Muscle layer of colon (tissue), 2 donors: ENCODE measurements at regions not wholly inside any gene's neighbourhood (a gene's known extent, or its start where the extent isn't known, plus 50 kb on each side); places are given as distances from the start of the nearest gene placed in this dataset.

Experiments used
- H3K27ac ChIP-seq: one replicate; pipeline ENCODE4 v1.7.0; 2013; ENCODE audit warnings: low read depth, mild to moderate bottlenecking, low read length, moderate library complexity
- H3K27me3 ChIP-seq, 2 donors: one replicate each; pipeline ENCODE4 v1.7.0; 2013; ENCODE audit warnings: low read length in 2 of 2, mild to moderate bottlenecking in 2 of 2; ENCODE audit not compliant: insufficient read depth in 2 of 2, control insufficient read depth in 1 of 2
- H3K36me3 ChIP-seq: one replicate; pipeline ENCODE4 v1.7.0; 2013; ENCODE audit warnings: mild to moderate bottlenecking, low read length; ENCODE audit not compliant: insufficient read depth
- H3K4me1 ChIP-seq: one replicate; pipeline ENCODE4 v1.7.0; 2013; ENCODE audit warnings: mild to moderate bottlenecking, low read length; ENCODE audit not compliant: insufficient read depth
- H3K4me3 ChIP-seq, 2 donors: one replicate each; pipeline ENCODE4 v1.7.0; 2013; ENCODE audit warnings: low read length in 2 of 2, low read depth in 1 of 2, mild to moderate bottlenecking in 1 of 2, moderate library complexity in 1 of 2
- H3K9ac ChIP-seq: one replicate; pipeline ENCODE4 v1.7.0; 2013; ENCODE audit warnings: low read length
- H3K9me3 ChIP-seq: one replicate; pipeline ENCODE4 v1.7.0; 2013; ENCODE audit warnings: mild to moderate bottlenecking, low read length
- donor health status: abdominal sarcoma.
- donor health status: Adenocarcinoma of cecum.

DNA sequence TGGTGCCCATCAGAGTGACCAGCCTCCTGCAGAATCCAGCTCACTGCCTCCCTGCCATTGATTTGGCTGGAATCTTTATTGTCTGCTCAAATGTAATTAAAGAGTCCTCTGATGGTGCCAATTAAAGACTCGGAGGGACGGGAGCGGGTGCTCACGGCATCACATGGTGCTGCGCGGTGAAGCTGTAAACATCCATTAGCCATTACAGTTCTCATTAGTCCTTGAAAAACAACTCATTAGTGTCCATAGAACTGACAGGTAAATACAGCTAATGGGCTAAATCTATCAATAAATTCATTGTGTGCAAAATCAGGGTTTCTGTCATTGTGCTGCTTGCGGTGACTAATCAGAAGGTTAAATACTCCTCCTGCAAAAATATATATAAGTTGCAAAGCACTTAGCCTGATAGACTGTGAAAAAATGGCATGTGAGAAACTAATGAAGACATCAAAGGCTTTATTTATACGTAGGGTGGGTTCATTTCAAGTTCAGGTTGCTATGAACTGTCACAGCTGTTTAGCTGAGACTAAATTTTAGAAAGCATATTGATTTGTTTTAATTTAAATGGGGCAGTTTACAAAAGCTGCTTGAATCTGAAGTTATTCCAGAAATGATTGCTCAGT lies 289.8 kb upstream of the POU3F1 start:
- H3K9ac ChIP-seq, result no peak overlapping the region
- H3K36me3 ChIP-seq, result no peaks in the 10 kb centered on the region
- peaks cover 0 to 3% of the 10 kb centered on the region in 2 donors for H3K27me3 ChIP-seq
- H3K4me1 ChIP-seq, result no peaks in the 10 kb centered on the region
- no peak overlapping the region for H3K4me3 ChIP-seq
- no peak overlapping the region for H3K27ac ChIP-seq
- H3K9me3 ChIP-seq, result no peaks in the 10 kb centered on the region

DNA sequence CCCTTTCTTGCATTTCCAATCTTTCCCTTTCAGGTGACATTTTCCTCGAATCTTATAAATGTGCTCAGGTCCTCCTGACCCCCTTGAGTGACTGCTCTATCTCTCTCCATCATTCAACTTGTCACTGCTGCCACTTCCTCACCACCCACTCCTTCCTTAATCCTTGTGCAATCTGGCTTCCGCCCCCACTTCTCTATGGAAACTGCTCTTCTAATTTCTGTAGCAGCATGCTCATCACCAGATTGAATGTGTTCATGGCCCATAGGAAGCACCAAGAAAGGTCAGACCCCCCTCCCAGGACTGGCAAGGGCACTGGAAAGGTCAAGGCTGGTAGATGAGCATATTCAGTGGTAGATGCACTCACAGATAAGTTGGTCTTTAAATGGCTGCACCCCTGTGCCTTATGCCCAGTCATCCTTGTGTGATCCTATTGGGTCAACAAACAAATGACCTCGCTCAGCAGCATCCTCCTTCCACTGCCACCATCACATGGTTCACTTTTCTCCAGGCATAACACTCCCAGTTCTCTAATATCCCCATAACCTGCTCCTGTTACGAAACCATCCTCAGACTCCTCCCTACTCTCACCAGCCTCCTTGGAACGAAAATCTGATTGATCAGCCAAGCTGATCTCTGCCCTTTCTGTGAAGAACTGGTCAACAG lies 288.5 kb upstream of the POU3F1 start:
- Histone ChIP-seq H3K9me3 (no peaks in the 10 kb centered on the region), H3K27me3 (peaks cover 0 to 3% of the 10 kb centered on the region in 2 donors), H3K36me3 (no peaks in the 10 kb centered on the region)

DNA sequence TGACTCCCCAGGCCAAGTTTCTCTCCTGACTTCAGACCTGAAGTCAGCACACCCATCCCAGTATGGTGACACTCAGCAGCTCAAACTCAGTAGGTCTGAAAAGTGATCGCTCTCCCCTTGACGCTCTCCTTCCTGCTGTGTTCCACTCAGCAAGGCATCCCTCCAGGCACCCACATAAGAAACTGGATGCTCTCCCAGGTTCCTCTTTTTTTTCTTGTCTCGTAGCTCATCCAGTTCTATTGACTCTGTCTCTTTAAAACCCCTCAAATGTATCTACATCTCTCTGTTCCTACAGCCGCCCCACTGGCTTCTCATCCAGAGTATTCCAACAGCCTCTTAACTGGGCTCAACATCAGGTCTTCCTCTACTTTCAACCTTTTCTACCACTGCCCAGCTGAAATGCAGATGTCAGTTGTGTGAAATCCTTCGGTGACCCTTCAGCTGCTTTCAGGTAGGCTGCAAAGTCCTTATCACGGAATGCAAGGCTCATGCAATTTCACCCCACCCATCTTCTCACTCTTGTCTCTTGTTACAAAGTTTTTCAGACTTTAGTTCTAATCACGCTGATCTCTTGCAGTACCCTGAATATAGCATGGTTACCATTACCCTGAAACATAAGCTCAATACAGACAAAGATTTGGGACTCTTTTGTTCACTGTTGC lies 286.2 kb upstream of the POU3F1 start:
- Histone ChIP-seq H3K4me1 (no peaks in the 10 kb centered on the region), H3K36me3 (no peaks in the 10 kb centered on the region), H3K9me3 (no peaks in the 10 kb centered on the region), H3K9ac (no peak overlapping the region), H3K27ac (no peak overlapping the region), H3K27me3 (peaks cover 0 to 3% of the 10 kb centered on the region in 2 donors), H3K4me3 (no peak overlapping the region)

More for the DNA sequence above, 288.5 kb upstream of the POU3F1 start:
- H3K4me1 ChIP-seq, result no peaks in the 10 kb centered on the region
- no peak overlapping the region for H3K4me3 ChIP-seq
- H3K9ac ChIP-seq, result no peak overlapping the region
- no peak overlapping the region for H3K27ac ChIP-seq

DNA sequence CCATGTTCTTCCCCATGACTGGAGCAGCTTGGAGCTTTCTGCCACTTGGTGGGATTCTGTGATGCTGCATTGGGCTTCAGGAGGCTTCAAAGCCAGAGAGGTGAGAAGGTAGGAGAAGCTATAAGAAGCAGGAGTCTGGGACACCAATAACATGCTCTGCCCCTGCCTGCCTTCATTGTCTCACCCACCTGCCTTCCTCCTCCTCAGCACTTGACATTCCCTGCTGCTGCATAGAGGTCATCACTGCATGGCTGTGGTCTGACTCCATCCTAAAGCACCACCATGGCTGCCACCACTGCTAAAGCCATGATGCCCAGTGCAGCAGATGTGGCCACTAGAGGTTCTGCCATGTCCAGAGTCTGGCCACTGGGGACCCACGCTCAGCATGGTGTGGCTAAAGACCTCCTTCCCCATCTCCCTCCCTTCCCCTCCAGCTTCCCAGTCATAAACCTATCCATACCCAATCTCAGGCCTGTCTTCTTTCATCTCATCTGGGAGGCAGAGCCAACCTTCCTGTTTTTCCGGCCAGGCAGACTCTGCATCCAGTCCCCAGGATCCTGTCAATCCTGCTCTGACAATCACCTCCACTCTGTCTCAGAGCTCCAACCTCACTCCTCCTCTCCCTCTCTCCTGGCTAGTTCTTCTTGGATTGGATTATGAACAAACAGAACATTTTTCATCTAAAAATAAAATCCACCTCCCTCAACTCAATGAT lies 285.1 kb upstream of the POU3F1 start:
- Histone ChIP-seq H3K36me3 (no peaks in the 10 kb centered on the region), H3K9me3 (no peaks in the 10 kb centered on the region), H3K4me1 (no peaks in the 10 kb centered on the region), H3K4me3 (no peak overlapping the region), H3K27ac (no peak overlapping the region), H3K27me3 (peaks cover 0 to 3% of the 10 kb centered on the region in 2 donors), H3K9ac (no peak overlapping the region)

DNA sequence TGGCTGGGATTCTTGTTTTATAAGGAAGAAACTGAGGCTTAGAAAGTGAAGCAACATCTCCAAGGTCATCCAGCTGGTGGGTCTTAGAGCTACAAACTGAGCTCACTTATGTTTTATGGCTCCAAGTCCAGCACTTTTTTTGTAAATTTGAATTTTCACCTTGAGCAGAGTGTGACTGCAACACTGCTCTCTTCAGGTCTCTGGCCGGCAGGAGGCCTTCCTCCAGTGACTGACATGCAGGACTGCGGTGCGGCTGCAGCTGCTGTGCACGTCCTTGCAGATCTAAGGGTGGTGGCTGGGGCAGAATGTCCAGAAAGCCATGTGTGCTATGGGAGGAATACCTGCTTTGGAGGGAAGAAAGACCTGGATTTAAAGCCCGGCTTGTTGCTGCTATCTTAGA lies 284.2 kb upstream of the POU3F1 start:
- no peaks in the 10 kb centered on the region for H3K9me3 ChIP-seq
- peaks cover 0 to 3% of the 10 kb centered on the region in 2 donors for H3K27me3 ChIP-seq
- H3K4me3 ChIP-seq, result no peak overlapping the region
- H3K4me1 ChIP-seq, result no peaks in the 10 kb centered on the region
- no peak overlapping the region for H3K27ac ChIP-seq
- no peak overlapping the region for H3K9ac ChIP-seq
- no peaks in the 10 kb centered on the region for H3K36me3 ChIP-seq

DNA sequence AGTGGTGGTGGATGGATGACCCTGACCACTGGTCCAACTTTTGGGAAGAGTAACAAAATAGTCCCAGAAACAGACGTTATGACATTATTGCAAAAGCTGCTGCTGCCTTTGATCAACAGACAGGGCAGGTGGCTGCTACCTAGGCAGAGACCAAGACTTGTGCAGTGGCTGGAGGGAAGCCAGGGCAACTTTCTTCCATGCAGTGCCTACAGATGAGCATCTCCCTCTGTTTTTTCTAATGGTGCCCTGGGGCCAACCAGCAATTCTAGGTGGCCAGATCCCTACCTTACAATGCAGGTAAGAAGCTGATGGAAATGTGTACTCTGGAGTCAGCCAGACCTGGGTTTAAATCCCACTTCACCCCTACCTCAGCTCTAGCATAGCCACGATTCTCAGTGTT lies 283.1 kb upstream of the POU3F1 start:
- no peaks in the 10 kb centered on the region for H3K9me3 ChIP-seq
- no peak overlapping the region for H3K4me3 ChIP-seq
- peaks cover 0 to 3% of the 10 kb centered on the region in 2 donors for H3K27me3 ChIP-seq

DNA sequence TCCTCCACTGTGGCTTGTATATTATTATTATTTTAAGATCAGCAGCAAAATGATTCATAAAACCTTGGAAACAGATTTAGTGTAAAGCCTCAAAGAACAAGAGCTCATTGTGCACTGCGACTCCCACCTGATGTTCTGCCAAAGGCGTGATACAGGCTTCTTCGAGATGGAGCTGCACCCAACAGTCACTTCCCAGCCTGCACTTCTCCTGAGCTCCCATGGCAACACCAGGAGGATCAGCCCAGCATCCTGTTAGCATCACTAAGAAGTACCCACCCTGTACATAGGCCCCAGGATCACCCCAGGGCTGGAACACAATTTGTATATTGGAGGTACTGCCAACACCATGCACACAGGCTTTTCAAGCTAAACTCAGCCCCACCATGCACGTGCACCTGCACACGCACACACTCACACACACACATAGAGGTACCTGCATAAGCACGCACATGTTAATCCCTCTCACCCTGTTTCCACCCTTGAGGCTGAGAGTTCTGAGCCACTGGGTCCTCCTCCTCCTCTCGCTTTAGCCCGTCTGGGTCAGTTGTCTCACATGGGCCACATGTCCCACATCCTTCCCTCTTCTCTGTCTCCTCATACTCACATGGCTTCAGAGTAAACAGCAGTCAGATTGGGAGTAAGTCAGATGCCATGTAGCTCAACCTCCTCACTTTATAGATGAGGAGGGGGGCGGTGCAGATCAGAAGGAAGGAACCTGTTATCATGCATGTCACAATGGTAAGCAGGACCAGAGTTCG lies 281.9 kb upstream of the POU3F1 start:
- Histone ChIP-seq H3K9ac (no peak overlapping the region), H3K4me3 (no peak overlapping the region), H3K36me3 (no peaks in the 10 kb centered on the region), H3K9me3 (no peaks in the 10 kb centered on the region), H3K4me1 (no peaks in the 10 kb centered on the region), H3K27ac (no peak overlapping the region), H3K27me3 (no peaks in the 10 kb centered on the region)

More for the DNA sequence above, 283.1 kb upstream of the POU3F1 start:
- Histone ChIP-seq H3K27ac (no peak overlapping the region), H3K9ac (no peak overlapping the region), H3K4me1 (no peaks in the 10 kb centered on the region), H3K36me3 (no peaks in the 10 kb centered on the region)

DNA sequence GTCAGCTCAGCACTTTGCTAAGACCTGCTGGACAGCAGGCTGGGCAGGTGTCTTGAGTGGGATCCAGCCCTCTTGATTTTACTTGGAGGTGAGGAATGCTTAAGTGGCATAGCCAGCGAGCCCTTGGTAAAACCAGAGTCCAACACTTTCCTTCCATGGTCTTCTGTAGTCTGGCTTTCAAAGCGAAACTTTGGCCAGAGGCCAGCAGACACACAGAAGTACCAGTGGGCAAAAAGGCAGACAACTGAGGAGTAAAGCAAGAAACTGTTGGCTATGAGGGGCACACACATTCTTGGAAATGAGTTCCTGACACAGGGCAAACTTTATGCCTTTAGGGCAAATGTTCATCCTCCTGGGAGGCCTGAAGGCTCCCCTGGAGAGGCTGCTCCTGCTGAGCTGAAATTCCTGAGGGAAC lies 281.0 kb upstream of the POU3F1 start:
- no peak overlapping the region for H3K27ac ChIP-seq
- H3K27me3 ChIP-seq, result no peaks in the 10 kb centered on the region
- H3K9me3 ChIP-seq, result no peaks in the 10 kb centered on the region
- H3K9ac ChIP-seq, result no peak overlapping the region
- H3K36me3 ChIP-seq, result no peaks in the 10 kb centered on the region
- no peaks in the 10 kb centered on the region for H3K4me1 ChIP-seq
- no peak overlapping the region for H3K4me3 ChIP-seq

DNA sequence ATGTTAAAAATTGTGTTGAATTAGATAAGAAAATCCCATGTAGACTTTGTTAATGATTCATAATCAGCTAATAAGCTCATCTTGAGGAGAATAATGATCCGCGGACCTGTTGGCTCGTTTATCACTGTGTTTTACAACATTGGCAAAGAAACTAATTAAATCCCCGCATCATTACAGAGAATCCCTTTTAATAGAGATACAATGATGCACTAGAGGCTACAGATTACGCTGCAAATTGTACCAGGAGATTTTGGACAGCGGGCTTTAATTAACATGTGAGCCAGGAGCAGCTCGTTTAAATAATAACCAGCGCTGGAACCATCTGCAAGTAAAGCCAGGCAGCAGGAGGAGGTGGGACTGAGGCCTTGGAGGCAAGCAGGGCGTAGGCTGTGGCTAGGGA lies 280.3 kb upstream of the POU3F1 start:
- Histone ChIP-seq H3K9ac (no peak overlapping the region), H3K9me3 (no peaks in the 10 kb centered on the region), H3K4me1 (no peaks in the 10 kb centered on the region), H3K4me3 (no peak overlapping the region), H3K27me3 (no peaks in the 10 kb centered on the region), H3K36me3 (no peaks in the 10 kb centered on the region), H3K27ac (no peak overlapping the region)

DNA sequence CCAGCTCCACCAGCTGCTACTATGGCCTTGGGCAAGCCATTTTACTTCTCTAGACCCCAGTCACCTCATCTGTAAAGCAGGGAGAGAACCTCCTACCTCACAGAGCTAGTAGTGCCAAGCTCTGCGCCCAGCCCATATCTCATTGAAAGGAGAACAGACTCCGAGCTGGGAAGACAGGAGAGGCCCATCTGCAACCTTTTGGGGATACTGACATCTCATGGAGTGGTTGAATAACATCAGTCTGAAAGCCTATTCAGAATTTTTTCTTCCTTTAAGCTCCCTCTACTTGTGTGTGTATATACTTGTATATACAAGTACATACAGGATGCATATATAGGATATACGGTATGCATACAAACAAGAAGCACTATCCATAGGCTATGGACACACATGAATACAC lies 279.5 kb upstream of the POU3F1 start:
- Histone ChIP-seq H3K9ac (no peak overlapping the region), H3K27me3 (no peaks in the 10 kb centered on the region), H3K36me3 (no peaks in the 10 kb centered on the region), H3K27ac (no peak overlapping the region), H3K4me1 (no peaks in the 10 kb centered on the region), H3K4me3 (no peak overlapping the region), H3K9me3 (no peaks in the 10 kb centered on the region)

DNA sequence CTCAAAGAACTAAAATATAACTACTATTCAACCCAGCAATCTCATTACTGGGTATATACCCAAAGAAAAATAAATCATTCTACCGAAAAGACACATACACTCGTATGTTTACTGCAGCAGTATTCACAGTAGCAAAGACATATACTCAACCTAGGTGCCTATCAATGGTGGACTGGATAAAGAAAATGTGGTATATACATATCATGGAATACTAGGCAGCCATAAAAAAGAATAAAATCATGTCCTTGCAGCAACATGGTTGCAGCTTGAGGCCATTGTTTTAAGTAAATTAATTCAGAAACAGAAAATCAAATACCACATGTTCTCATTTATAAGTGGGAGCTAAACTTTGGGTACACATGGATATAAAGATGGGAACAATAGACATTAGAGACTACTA lies 266.2 kb upstream of the POU3F1 start:
- Histone ChIP-seq H3K9me3 (no peaks in the 10 kb centered on the region), H3K4me3 (no peak overlapping the region), H3K36me3 (no peaks in the 10 kb centered on the region), H3K4me1 (no peaks in the 10 kb centered on the region), H3K9ac (no peak overlapping the region), H3K27me3 (peaks cover 0 to 5% of the 10 kb centered on the region in 2 donors), H3K27ac (no peak overlapping the region)
